Right renal cortex interstitium (tissue), 3 donors: ENCODE measurements at regions not wholly inside any gene's neighbourhood (a gene's known extent, or its start where the extent isn't known, plus 50 kb on each side); places are given as distances from the start of the nearest gene placed in this dataset.

Experiments
- DNase-seq, 3 donors: peaks; one replicate each; pipeline ENCODE4 v3.0.0-alpha.2; 2013; ENCODE audit warnings: low read depth in 3 of 3, low spot score in 2 of 3

- DNase-seq, result no peak
Measured at GRCh38 chr9:81841333-81841732, 86.9 kb upstream of the SPATA31D4 start.

DNA sequence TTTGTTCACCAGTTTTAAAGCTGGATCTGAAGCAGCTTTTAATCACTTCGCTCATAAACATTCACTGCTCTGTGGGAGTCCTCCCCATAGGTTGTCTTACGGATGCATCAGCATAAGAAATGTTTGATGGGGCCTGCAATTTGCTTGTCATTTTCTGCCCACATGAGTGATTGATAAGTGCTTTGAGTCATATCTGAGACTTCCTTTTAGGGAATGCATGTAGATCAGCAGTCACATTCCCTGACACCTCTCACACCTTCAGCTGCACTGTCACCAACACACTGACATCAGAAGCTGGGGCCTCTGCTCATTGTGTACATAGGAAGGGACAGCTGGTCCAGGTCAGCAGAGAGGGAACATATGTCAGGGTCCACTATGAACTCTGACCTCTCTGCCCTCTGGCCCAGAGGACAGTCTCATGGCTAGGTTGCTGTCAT lies 84.1 kb upstream of the SPATA31D4 start:
- no peak for DNase-seq

DNA sequence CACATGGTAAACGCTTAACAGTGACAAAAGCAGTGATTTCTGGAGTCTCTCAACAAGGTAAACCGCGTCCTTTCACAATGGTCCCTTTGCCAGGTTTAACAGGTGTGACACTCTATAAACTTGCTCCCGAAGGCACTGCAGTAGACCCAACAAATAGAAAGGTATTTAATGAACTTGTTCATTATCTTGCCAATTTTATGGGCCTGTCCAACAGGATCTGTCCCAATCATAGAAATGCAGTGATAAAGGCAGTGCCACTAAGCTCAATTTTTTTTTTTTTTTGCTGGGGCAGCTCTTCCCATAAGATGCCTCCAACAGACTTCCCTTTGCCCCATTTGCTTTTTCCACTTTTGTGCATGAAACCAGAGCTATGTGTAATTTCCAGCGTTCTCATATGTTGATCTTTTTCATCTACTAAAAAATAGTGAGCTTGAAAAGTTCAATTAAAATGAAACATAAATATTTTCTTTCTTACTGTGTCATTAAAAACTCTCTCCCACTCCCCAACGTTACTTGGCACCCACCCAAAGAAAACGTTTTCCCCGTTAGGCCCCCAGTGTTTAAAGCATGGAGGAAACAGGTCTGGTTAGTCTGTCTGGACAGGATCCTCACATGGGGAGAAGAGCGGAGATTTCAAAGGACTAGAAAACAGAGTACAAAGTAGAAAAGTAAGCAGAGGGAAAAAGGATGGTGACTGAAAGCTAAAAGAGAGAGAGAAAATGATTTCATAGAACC lies 80.9 kb upstream of the SPATA31D4 start:
- DNase-seq, result no peak

GRCh38 chr9:81848472-81848871 lies 79.8 kb upstream of the SPATA31D4 start:
- DNase-seq, result no peak

DNA sequence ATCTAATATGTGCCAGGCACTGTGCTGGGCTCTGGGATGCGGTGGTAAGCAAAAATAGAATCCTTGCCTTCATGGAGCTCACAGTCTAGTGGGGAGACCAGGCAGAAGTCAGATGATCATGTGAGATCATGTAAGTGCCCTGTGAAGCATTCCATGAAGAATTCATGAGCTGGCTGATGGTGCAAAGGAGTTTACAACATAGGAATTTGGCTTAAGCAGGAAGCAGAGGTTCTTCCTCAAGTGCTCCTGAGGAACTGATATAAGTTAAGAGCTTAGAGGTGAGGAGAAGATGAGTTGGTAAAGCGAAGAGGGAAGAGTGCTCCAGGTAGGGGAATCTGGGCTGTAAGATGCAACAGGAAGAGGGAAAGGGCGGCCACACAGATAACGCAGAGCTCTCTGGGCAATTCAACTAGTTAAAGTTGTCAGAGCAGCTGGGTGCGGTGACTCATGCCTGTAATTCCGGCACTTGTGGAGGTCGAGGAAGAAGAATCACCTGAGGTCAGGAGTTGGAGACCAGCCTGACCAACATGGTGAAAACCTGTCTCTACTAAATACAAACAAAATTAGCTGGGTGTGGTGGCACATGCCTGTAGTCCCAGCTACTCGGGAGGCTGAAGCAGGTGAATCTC lies 78.5 kb upstream of the SPATA31D4 start:
- DNase-seq, result no peak

DNA sequence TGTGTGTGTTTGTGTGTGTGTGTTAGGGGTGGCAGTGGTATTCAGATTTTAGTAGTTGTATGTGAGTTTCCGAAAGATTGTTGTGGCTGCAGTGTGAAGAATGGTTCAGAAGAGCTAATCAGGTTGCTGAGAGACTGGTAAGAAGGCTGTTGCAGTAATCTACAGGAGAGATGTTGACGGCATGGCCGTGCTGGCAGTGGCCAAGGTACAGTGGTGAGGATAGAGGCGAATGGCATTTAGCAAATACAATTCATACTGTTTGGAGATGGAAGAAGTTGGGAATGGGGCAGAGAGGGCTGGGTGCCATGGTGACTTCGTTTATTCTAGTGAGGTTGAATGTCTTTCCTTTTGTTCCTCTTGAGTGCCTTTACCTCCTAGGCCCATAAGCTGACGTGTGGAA lies 77.5 kb upstream of the SPATA31D4 start:
- no peak for DNase-seq

- no peak for DNase-seq
Measured at GRCh38 chr9:81851340-81851739, 76.9 kb upstream of the SPATA31D4 start.

DNA sequence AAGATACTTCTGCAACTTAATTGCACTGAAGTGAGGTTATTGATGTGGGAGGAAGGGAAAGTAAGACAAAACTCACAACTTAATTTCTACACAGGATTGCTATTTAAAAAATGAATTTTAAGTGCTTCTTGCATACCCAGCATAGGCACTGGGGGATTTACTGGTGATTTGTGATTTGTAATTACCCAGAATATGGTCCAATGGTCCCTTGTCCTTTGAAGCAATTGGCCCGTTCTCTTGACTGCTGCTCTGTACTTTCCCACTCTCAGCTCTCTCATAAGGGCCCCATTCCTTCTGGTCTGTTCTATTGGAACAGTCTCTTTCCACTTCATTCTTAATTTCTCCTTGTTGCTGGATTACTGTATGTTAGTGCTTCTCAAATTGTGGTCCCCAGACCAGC lies 75.4 kb upstream of the SPATA31D4 start:
- no peak for DNase-seq

DNA sequence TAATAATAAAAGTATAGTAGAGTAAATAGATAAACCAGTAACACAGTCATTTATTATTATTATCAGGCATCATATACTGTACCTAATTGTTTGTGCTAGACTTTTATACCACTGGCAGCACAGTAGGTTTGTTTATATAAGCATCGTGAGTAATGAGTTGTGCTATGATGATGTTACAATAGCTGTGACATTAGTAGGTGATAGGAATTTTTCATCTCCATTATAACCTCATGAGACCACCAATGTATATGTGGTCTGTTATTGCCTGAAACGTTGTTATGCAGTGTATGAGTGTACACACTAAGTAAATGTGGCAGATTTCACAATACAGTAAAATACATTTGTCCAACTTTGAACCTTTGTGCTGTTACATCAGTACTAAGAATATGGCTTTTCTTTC lies 72.7 kb upstream of the SPATA31D4 start:
- DNase-seq, result no peak

GRCh38 chr9:81858657-81859430 lies 69.4 kb upstream of the SPATA31D4 start:
- DNase-seq, result no peak

DNA sequence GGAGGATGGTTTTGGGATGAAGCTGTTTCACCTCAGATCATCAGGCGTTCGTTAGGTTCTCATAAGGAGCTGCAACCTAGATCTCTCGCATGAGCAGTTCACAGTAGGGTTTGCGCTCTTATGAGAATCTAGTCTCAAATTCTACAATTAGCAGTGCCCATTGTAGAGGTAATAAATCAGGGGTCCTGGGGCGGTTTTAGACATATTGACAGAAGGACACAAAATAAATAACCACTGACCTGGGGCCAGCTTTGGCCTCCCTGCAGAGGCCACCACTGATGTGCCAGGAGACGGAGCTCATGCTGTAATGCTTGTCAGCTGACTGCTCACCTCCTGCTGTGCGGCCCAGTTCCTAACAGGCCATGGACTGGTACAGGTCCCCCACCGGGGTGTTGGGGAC lies 67.6 kb upstream of the SPATA31D4 start:
- DNase-seq, result no peak

DNA sequence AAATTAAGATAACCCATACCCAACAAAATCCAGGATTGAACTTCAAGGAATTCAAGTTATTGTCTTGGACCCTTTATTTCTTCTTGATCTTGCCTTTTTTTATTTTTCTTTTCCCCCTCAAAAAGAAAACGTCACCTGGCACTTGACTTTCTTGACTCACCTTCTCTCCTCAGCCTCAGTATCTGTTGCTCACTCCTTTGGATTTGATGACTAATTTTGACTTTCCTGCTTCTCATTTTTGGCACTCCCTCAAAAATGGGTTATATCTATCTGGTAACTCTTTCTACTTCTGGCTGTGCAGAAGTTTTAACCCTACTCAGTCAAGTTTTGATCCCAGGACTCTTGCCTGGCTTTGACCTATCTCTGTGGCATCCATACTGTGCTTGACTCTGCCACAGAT lies 66.6 kb upstream of the SPATA31D4 start:
- DNase-seq, result no peak

DNA sequence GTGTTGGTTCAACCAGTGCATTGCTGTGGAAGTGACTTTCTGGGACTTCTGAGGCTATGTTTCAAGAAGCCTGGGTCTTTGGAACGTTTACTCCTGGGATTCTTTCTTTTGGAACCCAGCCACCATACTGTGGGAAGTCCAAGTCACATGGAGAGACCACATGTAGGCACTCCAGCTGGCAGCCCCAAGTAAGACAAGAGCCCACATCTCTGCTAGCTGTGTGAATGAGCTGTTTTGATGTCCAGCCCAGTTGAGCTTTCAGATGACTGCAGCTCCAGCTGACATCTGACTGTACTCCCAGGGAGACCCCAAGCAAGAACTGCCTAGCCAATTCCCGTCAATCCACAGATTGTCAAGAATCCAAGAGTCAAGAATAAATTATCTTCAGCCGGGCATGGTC lies 60.1 kb upstream of the SPATA31D4 start:
- DNase-seq, result no peak

DNA sequence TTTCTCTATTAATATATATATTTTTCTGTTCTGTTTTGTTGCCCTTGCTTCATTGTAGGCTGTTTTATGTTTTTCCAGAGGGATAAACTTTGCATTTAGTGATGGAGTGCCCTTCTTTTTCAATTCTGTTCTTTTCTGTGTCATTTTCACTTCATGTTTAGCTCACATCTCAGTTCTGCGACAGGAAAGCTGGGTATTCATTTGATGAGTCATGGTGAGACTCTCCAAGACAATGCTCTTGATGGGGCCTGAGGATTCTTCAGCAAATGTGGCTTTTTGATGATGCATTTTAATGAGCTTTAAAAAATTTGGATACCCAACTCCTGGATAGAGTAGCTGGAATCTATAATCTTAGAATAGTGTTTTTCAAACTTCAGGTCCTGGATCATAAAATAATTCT lies 56.5 kb upstream of the SPATA31D4 start:
- no peak for DNase-seq

DNA sequence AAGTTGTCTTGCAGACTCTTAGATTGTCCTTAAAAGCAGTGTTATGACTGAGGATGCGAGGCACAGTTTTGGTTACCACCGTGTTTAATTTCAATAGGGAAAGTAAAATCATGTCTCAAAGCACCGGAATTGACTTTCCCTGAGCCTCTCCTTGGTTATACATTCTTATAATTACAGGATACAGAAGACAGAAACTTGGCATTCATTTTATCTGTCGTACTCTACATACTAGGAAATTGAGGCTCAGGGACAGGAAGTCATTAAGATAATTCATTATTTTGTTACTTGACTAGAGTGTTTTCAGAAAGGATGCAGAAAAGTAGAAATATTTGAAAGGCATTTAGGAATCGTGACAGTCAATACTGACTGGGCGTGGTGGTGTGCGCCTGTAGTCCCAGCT lies 54.0 kb upstream of the SPATA31D4 start:
- DNase-seq, result no peak

DNA sequence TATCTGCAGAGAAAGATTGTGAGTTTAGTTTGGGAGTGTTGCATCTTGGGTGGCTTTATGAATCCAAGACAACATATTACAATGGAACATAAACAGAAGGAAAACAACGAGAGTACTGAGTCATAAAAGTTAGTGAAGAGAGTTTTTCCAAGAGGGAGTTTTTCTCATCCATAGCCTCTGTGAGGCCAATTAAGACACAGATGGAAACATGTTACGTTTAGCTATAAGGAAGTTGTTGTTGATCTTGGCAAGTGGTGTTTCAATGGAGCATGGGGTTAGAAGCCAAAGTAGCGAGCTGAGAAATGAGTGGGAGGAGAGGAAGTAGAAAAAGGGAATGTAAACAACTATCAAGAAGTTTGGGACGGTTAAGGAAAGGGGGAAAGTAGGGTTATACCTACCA lies 53.3 kb upstream of the SPATA31D4 start:
- DNase-seq, result peak in 2 of 3 donors; percentile 60 to 64

DNA sequence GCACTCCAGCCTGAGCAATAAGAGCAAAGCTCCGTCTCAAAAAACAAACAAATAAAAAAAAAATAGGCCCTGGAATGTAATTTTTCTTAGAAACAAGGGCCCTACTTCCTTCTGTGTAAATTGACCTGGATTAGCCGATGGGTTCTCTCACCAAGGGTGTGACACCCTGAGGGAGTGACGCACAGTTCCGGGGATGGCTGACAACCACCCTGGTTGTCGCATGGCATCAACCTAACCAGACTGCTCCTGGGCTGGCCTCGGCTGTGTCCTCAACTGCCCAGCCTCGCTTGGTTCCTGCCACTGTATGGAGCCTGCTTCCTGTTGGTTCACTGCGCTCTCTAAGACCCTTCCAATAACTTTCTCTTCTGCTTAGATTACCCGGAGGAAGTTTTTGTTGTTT lies 51.2 kb upstream of the SPATA31D4 start:
- no peak for DNase-seq
